GM18517 (cell line): ENCODE measurements at regions not wholly inside any gene's neighbourhood (a gene's known extent, or its start where the extent isn't known, plus 50 kb on each side); places are given as distances from the start of the nearest gene placed in this dataset.
"Not testable (repeated sequence)": the region's sequence is repeated elsewhere in the genome, so short reads cannot be mapped to it uniquely, and the experiment has no call there.

Experiments
- ATAC-seq: cut with Tn5 transposase; IDR thresholded peaks from one replicate; pipeline ENCODE4 v1.9.1; 2021; ENCODE audit warnings: mild to moderate bottlenecking, moderate library complexity; ENCODE audit not compliant: unreplicated experiment

GRCh38 chr13:22900416-22900951 lies 280.3 kb upstream of the SGCG start:
- not testable (repeated sequence) for ATAC-seq

GRCh38 chr13:22903301-22903700 lies 277.5 kb upstream of the SGCG start:
- ATAC-seq, result no peak

- no peak for ATAC-seq
Observed at GRCh38 chr13:22903925-22904324, 276.9 kb upstream of the SGCG start.

GRCh38 chr13:22915442-22916082 lies 265.2 kb upstream of the SGCG start:
- peak; percentile 70 for ATAC-seq

- ATAC-seq, result peak; percentile 16
Observed at GRCh38 chr13:22916276-22916675, 264.5 kb upstream of the SGCG start.

GRCh38 chr13:22925881-22926747 lies 254.7 kb upstream of the SGCG start:
- ATAC-seq, result peak; percentile 31

- ATAC-seq, result peak; percentile 80
Observed at GRCh38 chr13:22926748-22927400, 253.9 kb upstream of the SGCG start.

- ATAC-seq, result not testable (repeated sequence)
Observed at GRCh38 chr13:22927845-22928244, 252.9 kb upstream of the SGCG start.

- ATAC-seq, result no peak
Observed at GRCh38 chr13:22929381-22930126, 251.2 kb upstream of the SGCG start.

GRCh38 chr13:22931576-22931975 lies 249.2 kb upstream of the SGCG start:
- ATAC-seq, result no peak

GRCh38 chr13:22932632-22933412 lies 248.0 kb upstream of the SGCG start:
- not testable (repeated sequence) for ATAC-seq

- no peak for ATAC-seq
Observed at GRCh38 chr13:22933571-22934181, 247.1 kb upstream of the SGCG start.

- ATAC-seq, result no peak
Observed at GRCh38 chr13:22934744-22935523, 245.8 kb upstream of the SGCG start.

- ATAC-seq, result no peak
Observed at GRCh38 chr13:22936228-22936627, 244.6 kb upstream of the SGCG start.

GRCh38 chr13:22937241-22937640 lies 243.5 kb upstream of the SGCG start:
- no peak for ATAC-seq

GRCh38 chr13:22937953-22938352 lies 242.8 kb upstream of the SGCG start:
- no peak for ATAC-seq

- ATAC-seq, result no peak
Observed at GRCh38 chr13:22938576-22938975, 242.2 kb upstream of the SGCG start.

- ATAC-seq, result no peak
Observed at GRCh38 chr13:22939157-22939556, 241.6 kb upstream of the SGCG start.
